ENCODE measurements at regions not wholly inside any gene's neighbourhood (a gene's known extent, or its start where the extent isn't known, plus 50 kb on each side); places are given as distances from the start of the nearest gene placed in this dataset.
"Not testable (repeated sequence)": the region's sequence is repeated elsewhere in the genome, so short reads cannot be mapped to it uniquely, and the experiment has no call there.

GRCh38 chr6:152811785-152812184 is 61.2 kb downstream of the VIP start:
- no peak for DNase-seq (ENCODE audit: low spot score)

GRCh38 chr6:152815230-152815872 is 64.8 kb downstream of the VIP start:
- no peak for DNase-seq (ENCODE audit: low spot score)

- DNase-seq (ENCODE audit: low spot score) = no peak
These were observed 65.5 kb downstream of the VIP start for GRCh38 chr6:152816055-152816454.

- no peak for DNase-seq (ENCODE audit: low spot score)
These were observed 70.9 kb downstream of the VIP start for GRCh38 chr6:152821525-152821924.

GRCh38 chr6:152824666-152825065 is 74.1 kb downstream of the VIP start:
- no peak for DNase-seq (ENCODE audit: low spot score)

GRCh38 chr6:152828431-152828830 is 77.8 kb downstream of the VIP start:
- DNase-seq (ENCODE audit: low spot score) = no peak

- not testable (repeated sequence) for DNase-seq (ENCODE audit: low spot score)
These were observed 83.8 kb downstream of the VIP start for GRCh38 chr6:152834366-152834765.

GRCh38 chr6:152836523-152836922 is 85.9 kb downstream of the VIP start:
- DNase-seq (ENCODE audit: low spot score) = no peak

GRCh38 chr6:152845421-152845820 is 94.8 kb downstream of the VIP start:
- DNase-seq (ENCODE audit: low spot score) = no peak

- DNase-seq (ENCODE audit: low spot score) = no peak
These were observed 96.2 kb downstream of the VIP start for GRCh38 chr6:152846825-152847224.

GRCh38 chr6:152848919-152849318 is 98.3 kb downstream of the VIP start:
- no peak for DNase-seq (ENCODE audit: low spot score)

GRCh38 chr6:152854086-152854795 is 103.6 kb downstream of the VIP start:
- DNase-seq (ENCODE audit: low spot score) = no peak

GRCh38 chr6:152858141-152858540 is 107.5 kb downstream of the VIP start:
- DNase-seq (ENCODE audit: low spot score) = no peak

GRCh38 chr6:152859225-152859624 is 108.6 kb downstream of the VIP start:
- no peak for DNase-seq (ENCODE audit: low spot score)

GRCh38 chr6:152863618-152864326 is 113.2 kb downstream of the VIP start:
- peak; percentile 66 for DNase-seq (ENCODE audit: low spot score)

GRCh38 chr6:152874267-152874666 is 108.6 kb downstream of the FBXO5 start:
- DNase-seq (ENCODE audit: low spot score) = no peak

- DNase-seq (ENCODE audit: low spot score) = no peak
These were observed 107.8 kb downstream of the FBXO5 start for GRCh38 chr6:152874846-152875568.

- no peak for DNase-seq (ENCODE audit: low spot score)
These were observed 103.2 kb downstream of the FBXO5 start for GRCh38 chr6:152879681-152880080.

- no peak for DNase-seq (ENCODE audit: low spot score)
These were observed 89.7 kb downstream of the FBXO5 start for GRCh38 chr6:152893187-152893586.

GRCh38 chr6:152896923-152897322 is 85.9 kb downstream of the FBXO5 start:
- DNase-seq (ENCODE audit: low spot score) = no peak

- DNase-seq (ENCODE audit: low spot score) = peak; percentile 27
These were observed 84.9 kb downstream of the FBXO5 start for GRCh38 chr6:152897807-152898399.

- no peak for DNase-seq (ENCODE audit: low spot score)
These were observed 78.2 kb downstream of the FBXO5 start for GRCh38 chr6:152904678-152905077.
